HepG2 (cell line): ENCODE measurements at regions not wholly inside any gene's neighbourhood (a gene's known extent, or its start where the extent isn't known, plus 50 kb on each side); places are given as distances from the start of the nearest gene placed in this dataset.

Experiments
- ATAC-seq: fragments of 200-7000 bp; cut with Tn5 transposase; 3 replicates; pipeline ENCODE4 v1.9.1; 2020; ENCODE audit warnings: mild to moderate bottlenecking, moderate library complexity
- BruUV-seq: library from RNA; stranded (reverse); fragments of 400-500 nt; replicated peaks from 2 replicates; lab custom pipeline; 2021; lab: Mats Ljungman, UMichigan
- CTCF ChIA-PET: fragments of 300-600 bp; formaldehyde crosslinking; extraction: SDS; loops from one replicate; lab custom pipeline; 2021; ENCODE audit warnings: low total read pairs, inconsistent platforms, low intra/inter-chr PET ratio; lab: Yijun Ruan, JAX
- POLR2A ChIA-PET: fragments of 350-600 bp; sonication (Branson Sonifier 250); formaldehyde crosslinking; loops from one replicate; lab custom pipeline; 2020; ENCODE audit warnings: antibody characterized with exemption, inconsistent platforms; lab: Yijun Ruan, JAX
- DNase-seq: peaks from one replicate; pipeline ENCODE4 v3.0.0-alpha.2; 2015; ENCODE audit warnings: low spot score
- FAIRE-seq: peaks from 3 replicates; lab custom pipeline; 2011; peaks lifted over from hg19 to GRCh38; lab: Jason Lieb, UNC
- H2AFZ ChIP-seq: one replicate; pipeline ENCODE4 v1.6.1; 2011; ENCODE audit warnings: low read length, inconsistent platforms
- H3K27ac ChIP-seq: fragments of 300-600 bp; 3 replicates; pipeline ENCODE4 v1.8.0; 2011; ENCODE audit warnings: mixed run types, mild to moderate bottlenecking, mixed read lengths, low read length, inconsistent platforms; ENCODE audit not compliant: insufficient read depth; ENCODE audit errors: extremely low read length
- H3K27me3 ChIP-seq, 2 experiments: fragments of 200-600 bp in 1 of 2; 2 replicates in 1 of 2; 3 replicates in 1 of 2; pipeline versions ENCODE4 v1.6.0 to v1.8.0; 2011; ENCODE audit warnings: low read length in 2 of 2, mild to moderate bottlenecking in 2 of 2, moderate library complexity in 2 of 2, inconsistent platforms in 1 of 2; ENCODE audit not compliant: insufficient read depth in 2 of 2, control insufficient read depth in 1 of 2
- H3K36me3 ChIP-seq, 2 experiments: fragments of 200-600 bp in 1 of 2; replicated peaks in 1 of 2; 2 replicates in 1 of 2; 3 replicates in 1 of 2; pipeline versions ENCODE4 v1.5.1 to v1.8.0; 2011; ENCODE audit warnings: low read length in 2 of 2, inconsistent platforms in 1 of 2; ENCODE audit not compliant: insufficient read depth in 2 of 2, control insufficient read depth in 1 of 2
- H3K4me1 ChIP-seq: 2 replicates; pipeline ENCODE4 v1.5.1; 2012; ENCODE audit warnings: low read length, inconsistent platforms; ENCODE audit not compliant: insufficient read depth
- H3K4me2 ChIP-seq: 2 replicates; pipeline ENCODE4 v1.6.0; 2011; ENCODE audit warnings: low read depth, low read length, inconsistent platforms
- H3K4me3 ChIP-seq, 3 experiments: fragments of 200-600 bp in 1 of 3; sonication (generic), shearing (Covaris generic) in 1 of 3; replicated peaks in 1 of 3; 2 replicates each; pipeline ENCODE4 v1.5.1; 2011 to 2016; ENCODE audit warnings: low read length in 3 of 3, inconsistent platforms in 2 of 3, low read depth in 2 of 3, mild to moderate bottlenecking in 2 of 3, control low read depth in 1 of 3, mixed read lengths in 1 of 3; ENCODE audit not compliant: insufficient read depth in 1 of 3
- H3K79me2 ChIP-seq: one replicate; pipeline ENCODE4 v1.6.1; 2011; ENCODE audit warnings: low read length, inconsistent platforms; ENCODE audit not compliant: insufficient read depth
- H3K9ac ChIP-seq: 2 replicates; pipeline ENCODE4 v1.6.0; 2011; ENCODE audit warnings: mild to moderate bottlenecking, low read depth, low read length, inconsistent platforms; ENCODE audit not compliant: insufficient read depth
- H3K9me3 ChIP-seq: 2 replicates; pipeline ENCODE4 v1.5.1; 2012; ENCODE audit warnings: mild to moderate bottlenecking, low read length
- H4K20me1 ChIP-seq: 2 replicates; pipeline ENCODE4 v1.6.0; 2011; ENCODE audit warnings: inconsistent platforms, mild to moderate bottlenecking, low read length, moderate library complexity; ENCODE audit not compliant: insufficient read depth
- DNMT3B ChIP-seq: conservative IDR thresholded peaks from 2 replicates; pipeline ENCODE4 v1.6.1; 2016; ENCODE audit warnings: missing biosample characterization, control low read depth
- GATAD2A ChIP-seq: IDR thresholded peaks from 2 replicates; pipeline ENCODE4 v1.6.1; 2016
- HIC2 ChIP-seq: sonication (generic); formaldehyde crosslinking; IDR thresholded peaks from 2 replicates; pipeline ENCODE4 v1.9.0; 2022; ENCODE audit warnings: low read depth, missing genetic modification reagents
- NBN ChIP-seq: fragments of 450-650 bp; conservative IDR thresholded peaks from 2 replicates; pipeline ENCODE4 v1.6.1; 2017
- NFRKB ChIP-seq: fragments of 450-650 bp; IDR thresholded peaks from 2 replicates; pipeline ENCODE4 v1.6.1; 2017
- TOE1 ChIP-seq: sonication (generic); formaldehyde crosslinking; IDR thresholded peaks from 2 replicates; pipeline ENCODE4 v1.4.0; 2020; ENCODE audit warnings: mild to moderate bottlenecking, missing genetic modification reagents
- ZBTB20 ChIP-seq: sonication (generic); formaldehyde crosslinking; IDR thresholded peaks from 2 replicates; pipeline ENCODE4 v1.8.1; 2023; ENCODE audit warnings: missing genetic modification reagents, low read depth, mild to moderate bottlenecking, borderline replicate concordance
- ZMYM3 ChIP-seq: sonication (generic); formaldehyde crosslinking; IDR thresholded peaks from 2 replicates; pipeline ENCODE4 v1.5.1; 2020; ENCODE audit warnings: mild to moderate bottlenecking, missing genetic modification reagents
- ZNF839 ChIP-seq: sonication (generic); formaldehyde crosslinking; IDR thresholded peaks from 2 replicates; pipeline ENCODE4 v1.4.0; 2020; ENCODE audit warnings: missing genetic modification reagents, mild to moderate bottlenecking, borderline replicate concordance
- WGBS: methylation state at CpG from one replicate; pipeline ENCODE4 v1.1.6; 2017; ENCODE audit warnings: low lambda C conversion rate; 5-methylcytosine and 5-hydroxymethylcytosine counted together
- in situ Hi-C: cut with HindIII; loops from 2 replicates; pipeline ENCODE4 v1.10.0; 2017; ENCODE audit warnings: low pct_unique_long_range_greater_than_20kb; ENCODE audit not compliant: extremely low pct_ligation_motif_present
- intact Hi-C: fragments of 100-400 bp; cut with micrococcal nuclease; formaldehyde crosslinking; loops from one replicate; pipeline ENCODE4 v1.10.0; 2022; ENCODE audit not compliant: unreplicated experiment

- Histone ChIP-seq H3K4me1 (no peaks in the 10 kb centered on the region), H3K9ac (no peak overlapping the region), H3K9me3 (peaks cover 95% of the 10 kb centered on the region), H3K4me2 (no peak overlapping the region), H3K79me2 (no peaks in the 10 kb centered on the region), H3K27ac (no peak overlapping the region), H3K36me3 (no peaks in the 10 kb centered on the region)
- WGBS: 36% methylated on average over 8 of the region's 8 CpGs
- DNase-seq (no peak), FAIRE-seq (no peak)
- POLR2A ChIA-PET: no interaction called here
- CTCF ChIA-PET: no interaction called here
- in situ Hi-C loops: no loop called here
- TF ChIP-seq NBN (no peak), HIC2 (CRISPR knock-in tag) (no peak), ZMYM3 (CRISPR knock-in tag) (no peak), TOE1 (CRISPR knock-in tag) (no peak), GATAD2A (CRISPR knock-in tag) (no peak), ZNF839 (CRISPR knock-in tag) (no peak), DNMT3B (CRISPR knock-in tag) (no peak)
- TF ChIP-seq, all 625 proteins: peak for 0
- no peak for ATAC-seq
- intact Hi-C loops: no loop called here
- Histone ChIP-seq H3K27me3 (no peaks in the 10 kb centered on the region), H2AFZ (no peak overlapping the region), H4K20me1 (no peaks in the 10 kb centered on the region), H3K4me3 (no peak overlapping the region)
- no TSS peak for BruUV-seq
These were observed 2057.6 kb downstream of the TP53TG3F start for GRCh38 chr16:35516971-35517370.

- CTCF ChIA-PET: no interaction called here
- DNase-seq (no peak), FAIRE-seq (no peak), ATAC-seq (no peak)
- Histone ChIP-seq H2AFZ (no peak overlapping the region), H3K27ac (no peak overlapping the region), H3K27me3 (no peaks in the 10 kb centered on the region), H3K9me3 (peaks cover 92% of the 10 kb centered on the region), H3K4me2 (no peak overlapping the region), H3K36me3 (no peaks in the 10 kb centered on the region), H3K4me1 (no peaks in the 10 kb centered on the region), H3K79me2 (no peaks in the 10 kb centered on the region), H4K20me1 (no peaks in the 10 kb centered on the region), H3K9ac (no peak overlapping the region), H3K4me3 (no peak overlapping the region)
- TF ChIP-seq ZBTB20: no peak
- TF ChIP-seq NFRKB: no peak
- BruUV-seq: no TSS peak
- intact Hi-C loops: loop anchor here (10.0 kb wide), 1 partner anchor 61 kb away; no protein-coding TSS in a partner anchor
- in situ Hi-C loops: no loop called here
- POLR2A ChIA-PET: no interaction called here
These were observed 2064.6 kb downstream of the TP53TG3F start for GRCh38 chr16:35523991-35524390.
